GM12878 (cell line): ENCODE measurements at regions not wholly inside any gene's neighbourhood (a gene's known extent, or its start where the extent isn't known, plus 50 kb on each side); places are given as distances from the start of the nearest gene placed in this dataset.

Source experiments
- ATAC-seq: fragments of 200-7000 bp; cut with Tn5 transposase; 3 replicates; pipeline ENCODE4 v1.9.1; 2020; ENCODE audit warnings: mild to moderate bottlenecking, moderate library complexity
- BruUV-seq: library from RNA; stranded (reverse); fragments of 400-500 nt; replicated peaks from 2 replicates; lab custom pipeline; 2021; lab: Mats Ljungman, UMichigan
- CTCF ChIA-PET: fragments of 300-600 bp; sonication (Branson Sonifier 250); formaldehyde crosslinking; extraction: SDS; loops from one replicate; lab custom pipeline; 2021; ENCODE audit warnings: inconsistent platforms; lab: Yijun Ruan, JAX
- POLR2A ChIA-PET: fragments of 350-600 bp; formaldehyde crosslinking; extraction: SDS; loops from one replicate; lab custom pipeline; 2021; ENCODE audit warnings: inconsistent platforms; lab: Charles Lee
- RAD21 ChIA-PET: fragments of 300-600 bp; sonication (Branson Sonifier 250); formaldehyde crosslinking; loops from one replicate; lab custom pipeline; 2023; ENCODE audit warnings: antibody characterized with exemption; ENCODE audit not compliant: unreplicated experiment; lab: Charles Lee
- SMC1A ChIA-PET: fragments of 300-600 bp; sonication (Branson Sonifier 250); formaldehyde crosslinking; loops from one replicate; lab custom pipeline; 2023; ENCODE audit not compliant: unreplicated experiment, uncharacterized antibody; lab: Charles Lee
- DNase-seq: peaks from one replicate; pipeline ENCODE4 v3.0.0-alpha.2; 2011; ENCODE audit warnings: low read depth, low spot score
- FAIRE-seq: peaks from 3 replicates; lab custom pipeline; 2011; peaks lifted over from hg19 to GRCh38; lab: Jason Lieb, UNC
- H2AFZ ChIP-seq: 2 replicates; pipeline ENCODE4 v1.6.0; 2011; ENCODE audit warnings: low read depth, low read length, control low read depth; ENCODE audit not compliant: control insufficient read depth
- H3K27ac ChIP-seq: 2 replicates; pipeline ENCODE4 v1.5.1; 2011; ENCODE audit warnings: control low read depth; ENCODE audit not compliant: control insufficient read depth, insufficient read depth
- H3K27me3 ChIP-seq, 2 experiments: replicated peaks in 1 of 2; 2 replicates each; pipeline versions ENCODE4 v1.6.0 to v1.6.1; 2011; ENCODE audit warnings: low read length in 1 of 2; ENCODE audit not compliant: control insufficient read depth in 2 of 2, insufficient read depth in 2 of 2
- H3K36me3 ChIP-seq, 2 experiments: 2 replicates each; pipeline ENCODE4 v1.5.1; 2011; ENCODE audit warnings: low read length in 1 of 2; ENCODE audit not compliant: control insufficient read depth in 2 of 2, insufficient read depth in 2 of 2
- H3K4me1 ChIP-seq: 2 replicates; pipeline ENCODE4 v1.6.1; 2011; ENCODE audit warnings: mild to moderate bottlenecking, low read length, moderate library complexity, mixed read lengths; ENCODE audit not compliant: control insufficient read depth, insufficient read depth
- H3K4me2 ChIP-seq: 2 replicates; pipeline ENCODE4 v1.6.0; 2011; ENCODE audit warnings: control low read depth; ENCODE audit not compliant: control insufficient read depth, insufficient read depth
- H3K4me3 ChIP-seq: fragments of 200-600 bp; sonication (generic); 2 replicates; pipeline ENCODE4 v1.5.1; 2016
- H3K79me2 ChIP-seq: 2 replicates; pipeline ENCODE4 v1.6.0; 2011; ENCODE audit warnings: low read length; ENCODE audit not compliant: control insufficient read depth, insufficient read depth
- H3K9ac ChIP-seq: 2 replicates; pipeline ENCODE4 v1.8.0; 2011; ENCODE audit warnings: low read length, control low read depth, mixed read lengths; ENCODE audit not compliant: control insufficient read depth, insufficient read depth
- H3K9me3 ChIP-seq: replicated peaks from 3 replicates; pipeline ENCODE4 v1.5.1; 2011; ENCODE audit warnings: mild to moderate bottlenecking, low read length; ENCODE audit not compliant: control insufficient read depth, insufficient read depth
- H4K20me1 ChIP-seq: 2 replicates; pipeline ENCODE4 v1.6.0; 2011; ENCODE audit not compliant: control insufficient read depth, insufficient read depth
- CBX3 ChIP-seq: fragments of 200-600 bp; sonication (generic); IDR thresholded peaks from 2 replicates; pipeline ENCODE4 v1.6.1; 2016; ENCODE audit warnings: low read depth, borderline replicate concordance
- HDAC2 ChIP-seq: fragments of 200-600 bp; sonication (generic); IDR thresholded peaks from 2 replicates; pipeline ENCODE4 v1.6.1; 2017
- IRF4 ChIP-seq: IDR thresholded peaks from 2 replicates; pipeline ENCODE4 v1.6.1; 2011; ENCODE audit warnings: low read depth, low read length
- KAT2A ChIP-seq: conservative IDR thresholded peaks from 2 replicates; pipeline ENCODE4 v1.6.1; 2011; ENCODE audit warnings: low read depth, low read length; ENCODE audit not compliant: control insufficient read depth
- MEF2B ChIP-seq: fragments of 450-650 bp; IDR thresholded peaks from 2 replicates; pipeline ENCODE4 v1.6.1; 2018; ENCODE audit warnings: mild to moderate bottlenecking, moderate library complexity; ENCODE audit not compliant: partially characterized antibody, poor library complexity, severe bottlenecking
- NFXL1 ChIP-seq: fragments of 450-650 bp; IDR thresholded peaks from 2 replicates; pipeline ENCODE4 v1.6.1; 2017; ENCODE audit warnings: antibody characterized with exemption, mild to moderate bottlenecking, borderline replicate concordance
- NFYA ChIP-seq: IDR thresholded peaks from 2 replicates; pipeline ENCODE4 v1.6.1; 2011; ENCODE audit warnings: low read depth, mild to moderate bottlenecking, low read length, improper control_type of control experiment, borderline replicate concordance
- RAD21 ChIP-seq: IDR thresholded peaks from 2 replicates; pipeline ENCODE4 v1.6.1; 2011; ENCODE audit warnings: mild to moderate bottlenecking, low read depth, low read length, moderate library complexity; ENCODE audit not compliant: insufficient read depth
- SUPT20H ChIP-seq: IDR thresholded peaks from 2 replicates; pipeline ENCODE4 v1.6.1; 2011; ENCODE audit warnings: low read depth, mild to moderate bottlenecking, low read length, moderate library complexity, borderline replicate concordance; ENCODE audit not compliant: control insufficient read depth
- TCF12 ChIP-seq: IDR thresholded peaks from 2 replicates; pipeline ENCODE4 v1.6.1; 2011; ENCODE audit warnings: low read depth, mild to moderate bottlenecking, low read length
- WGBS: methylation state at CpG from one replicate; pipeline ENCODE4 v1.1.6; 2016; ENCODE audit warnings: low lambda C conversion rate; ENCODE audit not compliant: insufficient replicate concordance, insufficient coverage; ENCODE audit errors: missing lambda C conversion rate; 5-methylcytosine and 5-hydroxymethylcytosine counted together
- in situ Hi-C: fragments of 300-500 bp; cut with MboI; formaldehyde crosslinking; loops from 9 replicates; pipeline ENCODE4 v1.14.3; 2018; ENCODE audit warnings: mixed read lengths
- intact Hi-C: fragments of 100-400 bp; cut with micrococcal nuclease; formaldehyde crosslinking; loops from one replicate; pipeline ENCODE4 v1.14.2; 2022; ENCODE audit not compliant: unreplicated experiment
- TF ChIP-seq, protein P1 (sequence below): fragments of 150-350 bp; IDR thresholded peaks from 2 replicates; pipeline ENCODE4 v1.6.1; 2016; ENCODE audit warnings: low read depth, low read length
- TF ChIP-seq, protein P2 (sequence below): fragments of 450-650 bp; IDR thresholded peaks from 2 replicates; pipeline ENCODE4 v1.6.1; 2016; ENCODE audit warnings: mild to moderate bottlenecking
- TF ChIP-seq, protein P3 (sequence below): IDR thresholded peaks from 2 replicates; pipeline ENCODE4 v1.6.1; 2012; ENCODE audit warnings: low read depth, low read length, improper control_type of control experiment
- TF ChIP-seq, protein P4 (sequence below): fragments of 450-650 bp; IDR thresholded peaks from 2 replicates; pipeline ENCODE4 v1.6.1; 2017; ENCODE audit warnings: mild to moderate bottlenecking

DNA sequence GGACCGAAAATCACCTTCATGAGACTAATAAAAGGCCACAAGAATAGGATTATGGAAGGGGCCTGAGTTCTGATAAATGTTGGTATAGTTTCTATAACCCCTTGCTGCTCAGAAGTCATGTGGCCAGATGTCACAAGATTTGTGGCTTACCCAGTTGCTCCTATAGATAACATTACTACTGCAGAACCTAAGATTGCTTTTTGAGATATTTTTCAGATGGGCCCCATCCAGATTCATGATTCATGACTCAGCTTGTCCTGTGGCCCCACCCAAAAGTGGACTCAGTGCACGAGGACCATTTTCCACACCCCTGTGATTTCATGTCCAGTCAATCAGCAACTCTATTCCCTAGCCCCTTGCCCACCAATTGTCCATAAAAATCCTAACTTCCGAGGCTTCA, 209.0 kb downstream of the ACTR3B start (continued):
- TF ChIP-seq, protein P1, sequence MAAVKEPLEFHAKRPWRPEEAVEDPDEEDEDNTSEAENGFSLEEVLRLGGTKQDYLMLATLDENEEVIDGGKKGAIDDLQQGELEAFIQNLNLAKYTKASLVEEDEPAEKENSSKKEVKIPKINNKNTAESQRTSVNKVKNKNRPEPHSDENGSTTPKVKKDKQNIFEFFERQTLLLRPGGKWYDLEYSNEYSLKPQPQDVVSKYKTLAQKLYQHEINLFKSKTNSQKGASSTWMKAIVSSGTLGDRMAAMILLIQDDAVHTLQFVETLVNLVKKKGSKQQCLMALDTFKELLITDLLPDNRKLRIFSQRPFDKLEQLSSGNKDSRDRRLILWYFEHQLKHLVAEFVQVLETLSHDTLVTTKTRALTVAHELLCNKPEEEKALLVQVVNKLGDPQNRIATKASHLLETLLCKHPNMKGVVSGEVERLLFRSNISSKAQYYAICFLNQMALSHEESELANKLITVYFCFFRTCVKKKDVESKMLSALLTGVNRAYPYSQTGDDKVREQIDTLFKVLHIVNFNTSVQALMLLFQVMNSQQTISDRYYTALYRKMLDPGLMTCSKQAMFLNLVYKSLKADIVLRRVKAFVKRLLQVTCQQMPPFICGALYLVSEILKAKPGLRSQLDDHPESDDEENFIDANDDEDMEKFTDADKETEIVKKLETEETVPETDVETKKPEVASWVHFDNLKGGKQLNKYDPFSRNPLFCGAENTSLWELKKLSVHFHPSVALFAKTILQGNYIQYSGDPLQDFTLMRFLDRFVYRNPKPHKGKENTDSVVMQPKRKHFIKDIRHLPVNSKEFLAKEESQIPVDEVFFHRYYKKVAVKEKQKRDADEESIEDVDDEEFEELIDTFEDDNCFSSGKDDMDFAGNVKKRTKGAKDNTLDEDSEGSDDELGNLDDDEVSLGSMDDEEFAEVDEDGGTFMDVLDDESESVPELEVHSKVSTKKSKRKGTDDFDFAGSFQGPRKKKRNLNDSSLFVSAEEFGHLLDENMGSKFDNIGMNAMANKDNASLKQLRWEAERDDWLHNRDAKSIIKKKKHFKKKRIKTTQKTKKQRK = no peak
- TF ChIP-seq RAD21 (no peak), MEF2B (no peak), NFYA (no peak)
- TF ChIP-seq, protein P2, sequence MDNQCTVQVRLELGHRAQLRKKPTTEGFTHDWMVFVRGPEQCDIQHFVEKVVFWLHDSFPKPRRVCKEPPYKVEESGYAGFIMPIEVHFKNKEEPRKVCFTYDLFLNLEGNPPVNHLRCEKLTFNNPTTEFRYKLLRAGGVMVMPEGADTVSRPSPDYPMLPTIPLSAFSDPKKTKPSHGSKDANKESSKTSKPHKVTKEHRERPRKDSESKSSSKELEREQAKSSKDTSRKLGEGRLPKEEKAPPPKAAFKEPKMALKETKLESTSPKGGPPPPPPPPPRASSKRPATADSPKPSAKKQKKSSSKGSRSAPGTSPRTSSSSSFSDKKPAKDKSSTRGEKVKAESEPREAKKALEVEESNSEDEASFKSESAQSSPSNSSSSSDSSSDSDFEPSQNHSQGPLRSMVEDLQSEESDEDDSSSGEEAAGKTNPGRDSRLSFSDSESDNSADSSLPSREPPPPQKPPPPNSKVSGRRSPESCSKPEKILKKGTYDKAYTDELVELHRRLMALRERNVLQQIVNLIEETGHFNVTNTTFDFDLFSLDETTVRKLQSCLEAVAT = no peak

DNA sequence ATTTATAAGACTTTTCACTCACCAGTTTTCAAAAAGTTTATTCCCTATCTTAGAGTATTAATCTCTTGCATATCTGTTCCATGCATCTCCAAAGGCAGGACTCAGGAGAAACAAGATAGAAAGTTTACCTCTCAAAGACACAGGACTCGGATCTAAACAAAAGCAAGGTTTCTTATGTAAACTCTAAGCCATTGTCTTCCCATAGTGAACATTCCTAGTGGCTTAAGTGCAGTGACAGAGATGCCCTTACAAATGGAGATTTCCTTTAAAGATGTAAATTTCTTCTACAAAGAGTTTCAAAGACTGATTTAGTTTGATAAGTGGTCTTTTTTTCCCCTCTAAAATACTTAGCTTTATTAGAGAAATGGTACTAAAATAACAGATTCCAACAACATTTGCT, 209.8 kb downstream of the ACTR3B start:
- ATAC-seq (no peak), DNase-seq (no peak), FAIRE-seq (no peak)
- RAD21 ChIA-PET = no interaction called here
- 0% methylated on average over 1 of the region's 1 CpG for WGBS
- no peak overlapping the region for H3K27ac ChIP-seq
- no TSS peak for BruUV-seq
- CTCF ChIA-PET = no interaction called here
- no peak for TF ChIP-seq HDAC2
- TF ChIP-seq SUPT20H = no peak
- no peak for TF ChIP-seq KAT2A
- TF ChIP-seq, protein P3, sequence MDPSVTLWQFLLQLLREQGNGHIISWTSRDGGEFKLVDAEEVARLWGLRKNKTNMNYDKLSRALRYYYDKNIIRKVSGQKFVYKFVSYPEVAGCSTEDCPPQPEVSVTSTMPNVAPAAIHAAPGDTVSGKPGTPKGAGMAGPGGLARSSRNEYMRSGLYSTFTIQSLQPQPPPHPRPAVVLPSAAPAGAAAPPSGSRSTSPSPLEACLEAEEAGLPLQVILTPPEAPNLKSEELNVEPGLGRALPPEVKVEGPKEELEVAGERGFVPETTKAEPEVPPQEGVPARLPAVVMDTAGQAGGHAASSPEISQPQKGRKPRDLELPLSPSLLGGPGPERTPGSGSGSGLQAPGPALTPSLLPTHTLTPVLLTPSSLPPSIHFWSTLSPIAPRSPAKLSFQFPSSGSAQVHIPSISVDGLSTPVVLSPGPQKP = no peak
- TF ChIP-seq IRF4 = no peak
- TF ChIP-seq CBX3 = no peak
- TF ChIP-seq NFXL1 = no peak
- TF ChIP-seq TCF12 = no peak
- TF ChIP-seq, protein P4, sequence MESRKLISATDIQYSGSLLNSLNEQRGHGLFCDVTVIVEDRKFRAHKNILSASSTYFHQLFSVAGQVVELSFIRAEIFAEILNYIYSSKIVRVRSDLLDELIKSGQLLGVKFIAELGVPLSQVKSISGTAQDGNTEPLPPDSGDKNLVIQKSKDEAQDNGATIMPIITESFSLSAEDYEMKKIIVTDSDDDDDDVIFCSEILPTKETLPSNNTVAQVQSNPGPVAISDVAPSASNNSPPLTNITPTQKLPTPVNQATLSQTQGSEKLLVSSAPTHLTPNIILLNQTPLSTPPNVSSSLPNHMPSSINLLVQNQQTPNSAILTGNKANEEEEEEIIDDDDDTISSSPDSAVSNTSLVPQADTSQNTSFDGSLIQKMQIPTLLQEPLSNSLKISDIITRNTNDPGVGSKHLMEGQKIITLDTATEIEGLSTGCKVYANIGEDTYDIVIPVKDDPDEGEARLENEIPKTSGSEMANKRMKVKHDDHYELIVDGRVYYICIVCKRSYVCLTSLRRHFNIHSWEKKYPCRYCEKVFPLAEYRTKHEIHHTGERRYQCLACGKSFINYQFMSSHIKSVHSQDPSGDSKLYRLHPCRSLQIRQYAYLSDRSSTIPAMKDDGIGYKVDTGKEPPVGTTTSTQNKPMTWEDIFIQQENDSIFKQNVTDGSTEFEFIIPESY = no peak
- H3K36me3 ChIP-seq = no peaks in the 10 kb centered on the region
- H2AFZ ChIP-seq = no peak overlapping the region
- SMC1A ChIA-PET = no interaction called here
- no peak overlapping the region for H3K9ac ChIP-seq
- in situ Hi-C loops = no loop called here
- H3K4me1 ChIP-seq = no peaks in the 10 kb centered on the region
- no peaks in the 10 kb centered on the region for H3K27me3 ChIP-seq
- POLR2A ChIA-PET = no interaction called here
- no peak overlapping the region for H3K4me2 ChIP-seq
- H3K79me2 ChIP-seq = no peaks in the 10 kb centered on the region
- H3K4me3 ChIP-seq = no peak overlapping the region
- H3K9me3 ChIP-seq = no peaks in the 10 kb centered on the region
- intact Hi-C loops = no loop called here
- H4K20me1 ChIP-seq = no peaks in the 10 kb centered on the region
